GM19324 (cell line): ENCODE measurements at regions not wholly inside any gene's neighbourhood (a gene's known extent, or its start where the extent isn't known, plus 50 kb on each side); places are given as distances from the start of the nearest gene placed in this dataset.

Experiments
- ATAC-seq: cut with Tn5 transposase; IDR thresholded peaks from one replicate; pipeline ENCODE4 v1.9.1; 2021; ENCODE audit warnings: mild to moderate bottlenecking, moderate library complexity; ENCODE audit not compliant: unreplicated experiment, low FRiP score

DNA sequence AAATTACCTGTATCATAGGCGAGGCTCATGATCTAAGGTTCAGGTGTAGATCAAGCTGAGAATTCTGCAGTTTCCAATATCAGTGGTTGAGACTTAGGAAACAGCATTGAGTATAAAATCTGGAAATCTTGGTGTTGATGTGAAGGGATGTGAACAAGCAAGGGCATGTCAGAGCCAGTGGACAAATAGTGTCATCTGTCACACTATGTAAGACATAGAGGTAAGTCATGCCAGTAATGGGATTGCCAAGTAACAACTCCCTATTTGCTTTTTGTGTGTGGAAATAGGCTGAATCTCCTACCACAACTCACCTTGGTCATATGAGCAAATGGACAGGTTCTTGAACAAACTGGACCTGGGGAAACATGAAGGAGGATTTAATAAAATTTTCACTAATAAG is 334.5 kb upstream of the EMCN start:
- no peak for ATAC-seq

DNA sequence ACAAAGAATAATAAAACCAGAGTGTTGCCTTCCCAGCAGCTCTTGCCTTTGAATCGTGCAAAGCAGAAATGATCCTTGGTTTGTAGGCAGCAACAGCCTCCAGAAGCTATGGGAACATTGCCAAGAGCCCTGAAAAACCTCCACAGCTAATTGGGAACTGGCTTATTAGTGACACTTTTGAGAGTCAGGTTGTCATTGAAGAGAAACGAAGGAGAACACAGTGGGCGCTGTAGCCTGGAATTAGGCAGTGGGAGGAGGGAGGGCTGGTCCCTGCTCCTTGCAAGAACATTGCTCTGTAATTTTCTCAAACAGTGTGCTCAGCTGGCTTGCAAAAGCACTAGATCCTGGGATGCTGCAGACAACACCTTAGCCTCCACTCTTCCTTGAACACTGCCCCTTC is 331.5 kb upstream of the EMCN start:
- no peak for ATAC-seq

DNA sequence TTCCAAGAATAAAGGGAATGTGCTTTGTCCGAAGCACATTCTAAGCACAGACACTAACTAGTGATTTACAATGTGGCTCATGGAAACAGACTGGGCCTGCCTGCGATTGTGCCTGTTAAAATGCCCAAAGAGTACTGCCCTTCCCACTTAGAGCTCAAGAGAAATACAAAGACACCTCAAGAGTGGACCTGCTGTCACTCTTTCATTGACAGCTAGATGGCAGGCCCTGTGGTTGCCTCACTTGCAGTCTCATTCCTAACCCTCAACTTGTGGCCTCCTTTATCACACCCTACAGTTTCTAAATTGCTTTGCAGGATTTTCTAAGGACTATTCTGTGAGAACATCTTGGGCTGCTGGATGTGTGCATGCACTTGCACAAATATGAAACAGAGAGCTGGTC is 331.0 kb upstream of the EMCN start:
- peak; percentile 53 for ATAC-seq

DNA sequence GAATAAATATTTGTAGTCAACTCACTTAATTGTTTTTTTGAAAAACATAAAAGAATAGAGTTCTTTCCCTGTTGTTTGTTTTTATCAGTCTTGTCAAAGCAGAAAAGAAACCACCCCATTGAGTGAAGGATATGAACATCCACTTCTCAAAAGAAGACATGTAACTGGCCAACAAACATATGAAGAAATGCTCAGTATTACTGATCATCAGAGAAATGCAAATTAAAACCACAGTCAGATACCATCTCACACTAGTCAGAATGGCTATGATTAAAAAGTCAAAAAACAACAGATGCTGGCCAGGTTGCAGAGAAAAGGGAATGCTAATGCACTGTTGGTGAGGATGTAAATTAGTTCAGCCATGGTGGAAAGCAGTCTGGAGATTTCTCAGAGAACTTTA is 326.1 kb upstream of the EMCN start:
- ATAC-seq = no peak

DNA sequence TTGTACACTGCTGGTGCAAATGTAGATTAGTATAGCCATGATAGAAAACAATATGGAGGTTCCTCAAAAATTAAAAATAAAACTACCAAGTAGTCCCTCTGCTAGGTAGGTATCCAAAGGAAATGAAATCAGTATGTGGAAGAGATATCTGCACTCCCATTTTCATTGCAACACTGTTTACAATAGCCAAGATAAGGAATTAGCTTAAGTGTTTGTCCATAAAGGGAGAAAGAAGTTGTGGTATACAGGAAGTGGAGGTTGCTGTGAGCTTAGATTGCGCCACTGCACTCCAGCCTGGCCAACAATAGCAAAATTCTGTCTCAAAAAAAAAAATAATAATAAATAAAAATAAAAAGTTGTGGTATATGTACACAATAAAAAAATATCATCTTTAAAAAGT is 325.0 kb upstream of the EMCN start:
- no peak for ATAC-seq

DNA sequence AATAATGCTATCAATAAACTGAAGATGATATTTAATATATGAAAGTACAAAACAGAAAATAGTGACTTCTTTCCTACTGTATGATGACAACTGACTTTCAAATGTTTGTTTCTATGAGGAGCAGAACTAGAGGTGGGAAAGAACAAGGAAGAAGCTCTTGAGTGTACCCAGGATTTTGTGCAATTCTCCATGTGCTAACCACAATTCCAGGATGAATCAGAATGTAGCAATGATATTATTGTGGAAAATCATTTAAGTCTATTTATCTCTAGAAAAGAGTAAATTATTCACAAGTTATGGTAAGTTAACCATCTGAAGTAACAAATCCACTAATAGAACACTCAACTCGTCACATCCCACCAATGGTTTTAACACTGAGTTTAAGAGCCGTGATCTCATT is 324.1 kb upstream of the EMCN start:
- no peak for ATAC-seq

DNA sequence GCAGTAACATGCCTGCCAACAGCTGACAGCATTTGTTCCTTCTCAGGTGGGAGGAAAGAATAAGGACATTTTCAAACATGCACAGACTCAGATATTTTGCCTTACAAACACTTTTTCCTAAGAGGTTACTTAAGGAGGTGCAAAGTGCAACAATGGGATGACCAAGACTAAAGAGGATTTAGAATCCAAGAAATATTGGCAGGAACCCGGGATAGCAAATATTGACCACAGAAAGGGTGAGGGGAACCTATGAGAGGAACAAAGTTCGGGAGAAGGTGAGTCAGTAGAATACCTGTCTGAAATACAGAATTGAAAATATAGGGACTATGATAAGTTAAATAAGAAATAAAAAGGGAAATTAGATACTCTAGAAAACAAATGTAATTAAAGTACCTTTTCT is 321.9 kb upstream of the EMCN start:
- no peak for ATAC-seq

DNA sequence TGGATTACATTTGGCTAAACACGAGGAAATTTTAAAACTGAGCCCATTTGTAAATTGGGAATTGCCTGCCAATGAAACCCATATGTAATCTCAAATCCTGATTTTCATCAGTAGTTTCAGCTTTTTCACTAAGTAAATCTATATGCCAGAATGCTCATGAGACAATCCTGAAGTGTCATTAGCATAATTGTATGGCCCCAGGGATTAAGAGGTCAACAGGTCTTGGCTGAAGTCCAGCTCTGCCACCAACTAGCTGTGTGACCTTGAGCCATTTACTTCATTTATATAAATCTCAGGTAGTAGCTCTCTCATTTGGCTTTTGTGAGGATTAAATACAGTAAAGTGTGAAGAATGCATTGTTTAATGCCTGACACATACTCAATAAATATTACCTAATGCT is 320.5 kb upstream of the EMCN start:
- no peak for ATAC-seq

DNA sequence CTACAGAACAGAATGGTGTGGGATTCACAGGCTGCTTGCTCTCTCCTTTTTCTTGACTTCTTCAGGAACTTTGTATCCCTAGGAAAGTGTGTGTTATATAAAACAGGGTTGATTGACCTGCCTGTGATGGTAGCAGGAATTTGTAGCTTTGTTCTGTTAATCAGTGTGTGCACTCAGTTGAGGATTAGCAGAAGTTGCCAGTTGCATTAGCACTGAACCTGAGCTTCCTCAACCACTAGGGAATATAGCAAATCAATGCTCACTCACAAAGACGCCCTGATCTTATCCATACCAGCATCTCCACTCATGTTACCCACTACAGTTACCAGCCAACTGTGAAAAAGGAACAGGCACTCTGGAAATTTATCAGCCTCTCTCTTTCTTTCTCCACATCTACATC is 319.1 kb upstream of the EMCN start:
- no peak for ATAC-seq

DNA sequence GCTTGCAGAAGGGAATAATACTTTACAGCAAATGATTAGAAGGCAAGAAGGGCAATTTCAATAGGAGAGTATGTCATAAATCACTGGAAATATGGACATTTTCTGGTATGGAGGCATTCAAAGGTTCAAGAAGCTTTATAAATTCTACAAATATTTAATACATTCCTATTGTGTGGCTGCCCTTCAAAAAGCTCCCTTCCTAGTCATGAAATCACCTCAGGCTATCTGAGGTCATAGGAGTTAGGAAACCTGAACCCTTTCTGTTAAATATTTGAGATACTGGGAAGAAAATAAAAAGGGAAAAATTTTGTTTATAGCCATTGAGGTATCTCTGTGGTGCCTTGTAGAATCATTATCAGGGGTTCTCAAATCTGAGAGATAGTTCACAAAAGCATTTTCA is 316.8 kb upstream of the EMCN start:
- no peak for ATAC-seq

DNA sequence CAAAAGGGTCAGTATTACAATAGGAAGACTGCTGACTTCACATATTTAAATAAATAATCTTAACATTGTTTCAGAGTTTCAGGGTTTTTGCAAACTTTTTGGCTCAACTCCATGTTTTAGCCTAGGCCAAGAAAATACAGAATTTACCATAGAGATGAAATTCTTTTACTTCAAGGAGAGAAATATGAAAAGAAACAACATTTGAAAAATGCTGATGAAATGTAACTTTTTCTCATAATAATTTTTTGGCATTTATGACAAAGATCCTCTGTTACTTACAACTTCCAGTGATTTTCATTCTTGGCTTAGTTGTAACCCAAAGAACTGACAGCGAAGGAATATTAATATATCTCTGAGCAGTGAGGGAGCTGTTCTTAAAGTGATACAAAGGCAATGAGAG is 316.1 kb upstream of the EMCN start:
- no peak for ATAC-seq

DNA sequence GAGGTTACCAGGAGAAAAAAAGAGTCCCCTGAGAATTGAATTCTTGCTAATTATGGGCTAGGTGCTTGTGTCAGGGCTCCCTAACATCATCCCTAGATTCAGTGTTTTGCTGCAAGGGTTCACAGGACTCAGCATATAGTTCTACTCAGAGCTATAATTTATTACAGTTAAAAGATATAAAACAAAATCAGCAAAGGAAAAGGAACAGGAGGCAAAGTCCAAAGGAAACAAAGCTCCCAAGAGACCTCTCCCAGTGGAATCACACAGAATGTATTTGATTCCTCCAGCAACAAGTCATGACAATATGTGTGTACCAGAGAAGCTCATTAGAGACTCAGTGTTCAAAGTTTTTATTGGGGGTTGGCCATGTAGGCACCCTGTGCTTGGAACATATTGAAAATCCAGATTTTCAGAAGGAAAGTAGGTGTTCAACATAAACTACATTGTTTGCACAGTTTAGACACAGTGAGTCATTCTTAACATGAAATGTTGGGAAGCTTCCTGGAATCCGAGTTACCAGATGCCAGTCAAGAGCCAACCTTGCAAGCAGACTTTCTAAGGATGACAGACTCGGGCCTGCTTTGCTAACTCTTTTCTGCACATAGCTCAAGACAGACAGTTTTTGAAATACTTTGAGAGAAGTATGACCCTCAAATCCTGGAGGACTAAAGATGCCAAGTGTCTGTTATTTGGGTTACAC is 311.3 kb upstream of the EMCN start:
- ATAC-seq = no peak

DNA sequence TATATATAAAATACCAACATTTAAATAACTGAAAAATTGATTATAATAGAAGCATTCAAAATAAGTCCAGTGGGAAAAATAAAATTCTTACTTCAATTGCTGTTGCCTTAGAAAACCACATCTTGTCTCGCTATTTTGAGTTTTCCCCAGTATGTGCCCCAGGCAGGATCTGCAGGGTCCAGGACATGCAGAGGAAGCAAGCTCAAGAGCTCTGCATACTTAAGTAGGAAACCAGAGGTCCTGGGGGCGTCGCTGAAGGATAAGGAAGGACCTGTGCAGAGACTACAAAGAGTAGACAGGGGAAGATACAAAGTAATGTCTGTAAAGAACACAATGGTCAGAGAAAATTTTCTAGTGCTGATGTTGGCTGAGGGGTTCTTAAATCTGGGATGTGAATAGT is 310.5 kb upstream of the EMCN start:
- no peak for ATAC-seq

DNA sequence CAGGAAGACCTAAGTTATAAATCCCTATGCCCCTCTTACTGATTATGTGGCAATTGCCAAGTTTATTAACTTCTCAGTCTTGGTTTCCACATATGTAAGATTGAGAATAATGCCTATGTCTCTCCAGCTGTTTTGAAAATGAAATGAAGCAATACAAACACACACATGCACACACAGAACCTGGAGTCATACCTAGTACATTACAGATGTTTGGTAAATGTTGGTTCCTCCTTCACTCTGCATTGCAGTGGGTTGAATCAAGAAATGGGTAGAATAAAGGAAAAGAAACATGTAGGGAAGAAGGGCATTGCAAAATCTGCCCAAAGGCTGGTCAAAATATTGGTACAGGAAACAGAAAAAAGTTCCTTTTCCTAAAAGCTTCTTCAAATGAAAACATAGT is 309.9 kb upstream of the EMCN start:
- ATAC-seq = no peak

DNA sequence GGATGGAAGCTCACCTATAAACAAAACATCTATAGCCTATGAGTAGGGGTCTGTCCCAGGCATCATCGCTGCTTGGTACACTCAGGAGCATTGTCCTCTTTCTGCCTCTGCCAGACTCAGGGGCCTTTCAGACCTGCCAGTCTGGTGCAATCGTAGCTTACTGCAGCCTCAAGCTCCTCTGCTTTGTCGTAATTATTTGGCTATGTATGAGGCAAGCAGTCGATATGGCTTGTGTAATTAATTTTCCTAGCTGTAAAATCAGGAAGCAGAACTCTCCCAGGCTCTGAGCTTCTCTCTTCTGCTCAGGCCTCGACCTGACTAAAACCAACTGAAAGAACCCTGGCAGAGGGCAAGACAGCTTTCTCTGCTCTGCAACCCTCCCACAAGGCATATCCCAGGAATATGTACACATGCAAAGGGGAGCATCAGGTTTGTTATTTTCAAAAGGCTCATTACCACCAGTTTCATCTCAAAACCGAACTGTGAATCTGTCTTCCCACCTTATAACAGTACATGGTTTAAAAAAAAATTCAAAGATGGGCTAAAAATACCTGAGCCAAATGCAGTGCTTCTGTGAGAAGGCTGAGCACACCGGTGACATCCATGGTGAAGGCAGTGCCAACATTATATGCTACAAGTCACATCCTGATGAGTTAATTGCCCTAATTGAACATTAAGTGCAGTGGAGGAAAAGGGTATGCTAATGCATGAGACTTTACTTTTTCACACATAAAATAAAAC is 309.2 kb upstream of the EMCN start:
- no peak for ATAC-seq

DNA sequence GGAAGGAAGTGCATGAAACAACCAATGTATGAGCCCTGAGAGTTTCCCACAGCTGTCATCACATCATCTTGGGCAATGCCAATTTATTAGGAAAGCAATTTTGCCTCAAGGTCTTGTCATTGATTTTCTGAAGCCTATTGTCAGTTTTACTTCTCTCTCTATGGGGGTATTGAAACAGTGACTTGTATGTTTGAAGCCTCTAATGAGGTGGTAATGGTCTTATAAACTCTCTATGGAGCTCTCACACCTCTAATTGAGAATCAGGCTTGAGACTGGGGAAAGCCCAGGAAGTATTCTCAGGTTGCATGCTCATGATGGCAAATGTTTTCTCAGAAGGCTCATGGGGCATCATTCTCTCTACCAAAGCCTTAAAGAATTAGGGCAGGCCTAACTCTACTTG is 308.2 kb upstream of the EMCN start:
- ATAC-seq = no peak

DNA sequence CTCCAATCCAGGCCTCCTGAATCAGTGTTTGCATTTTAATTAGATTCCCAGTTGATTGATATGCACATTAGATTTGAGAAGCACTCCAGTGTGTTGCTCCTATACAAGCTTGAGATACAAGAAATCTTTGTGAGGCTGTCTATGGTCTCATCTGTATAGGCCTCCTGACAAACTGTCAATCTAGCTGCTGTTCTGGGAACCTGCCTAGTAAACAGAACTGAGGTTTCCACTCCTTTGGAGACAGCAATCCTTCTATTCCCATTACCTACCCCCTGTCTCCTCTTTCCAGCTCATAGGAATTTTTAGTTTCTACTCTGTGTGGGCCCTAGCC is 306.1 kb upstream of the EMCN start:
- ATAC-seq = peak; percentile 17

DNA sequence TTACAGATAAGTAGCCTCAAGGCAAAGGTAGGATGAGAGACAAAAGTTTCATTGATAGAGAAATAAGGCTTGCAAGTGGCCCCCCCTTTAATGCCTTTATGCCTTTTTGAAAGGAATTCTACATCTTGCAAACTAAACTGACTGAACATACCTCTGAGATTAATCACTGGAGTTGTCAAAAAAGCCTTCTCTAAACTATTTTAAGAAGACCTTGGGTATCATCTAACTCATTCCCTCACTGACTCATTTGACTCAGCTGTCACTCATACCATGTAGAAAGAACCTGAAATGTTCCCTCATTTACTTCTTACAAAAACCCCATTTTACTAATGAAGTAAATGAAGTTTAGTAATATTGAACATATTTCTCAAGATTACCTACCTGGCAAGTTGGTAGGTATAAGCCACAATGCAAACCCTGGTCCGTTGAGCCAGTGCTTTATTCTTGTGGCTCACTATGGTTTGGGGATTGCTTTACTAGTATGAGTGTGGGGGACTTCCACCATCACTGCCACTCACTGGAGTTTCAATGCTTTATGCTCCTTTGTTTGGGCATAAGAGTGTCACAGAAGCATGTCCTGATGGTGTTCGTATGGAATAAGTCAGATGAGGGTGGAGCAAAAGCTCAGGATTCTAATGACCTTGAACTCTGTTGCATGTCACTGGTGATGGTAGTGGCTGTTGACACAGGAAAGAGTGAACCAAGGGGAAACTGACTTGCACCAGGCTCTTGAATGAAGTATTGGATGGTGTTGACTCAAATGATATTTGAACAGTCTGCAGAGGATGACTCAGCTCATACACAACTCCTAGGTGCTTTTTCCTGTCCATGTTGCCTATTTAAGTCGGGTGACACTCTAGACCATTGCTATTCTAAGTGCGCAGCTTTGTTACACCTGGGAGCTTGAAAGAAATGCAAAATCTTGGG is 305.5 kb upstream of the EMCN start:
- peak; percentile 64 for ATAC-seq

DNA sequence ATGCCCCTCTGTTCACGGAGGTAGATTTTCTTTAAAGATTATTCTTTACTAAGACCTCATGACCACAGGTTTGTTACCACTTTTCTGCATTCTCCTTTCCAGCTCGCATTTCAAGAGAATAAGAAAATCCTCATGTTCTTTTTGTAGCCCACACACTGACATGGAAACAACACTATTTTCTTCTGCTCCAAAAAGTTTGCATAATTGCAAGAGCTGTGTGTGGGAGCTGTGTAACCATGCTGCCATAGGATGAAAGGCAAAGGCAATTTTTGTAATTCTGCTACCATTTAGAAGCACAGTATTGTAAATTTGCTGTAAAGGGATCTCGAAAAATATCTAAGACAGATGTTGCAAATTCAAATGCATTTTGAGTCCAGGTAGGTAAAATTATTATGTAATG is 302.4 kb upstream of the EMCN start:
- no peak for ATAC-seq

DNA sequence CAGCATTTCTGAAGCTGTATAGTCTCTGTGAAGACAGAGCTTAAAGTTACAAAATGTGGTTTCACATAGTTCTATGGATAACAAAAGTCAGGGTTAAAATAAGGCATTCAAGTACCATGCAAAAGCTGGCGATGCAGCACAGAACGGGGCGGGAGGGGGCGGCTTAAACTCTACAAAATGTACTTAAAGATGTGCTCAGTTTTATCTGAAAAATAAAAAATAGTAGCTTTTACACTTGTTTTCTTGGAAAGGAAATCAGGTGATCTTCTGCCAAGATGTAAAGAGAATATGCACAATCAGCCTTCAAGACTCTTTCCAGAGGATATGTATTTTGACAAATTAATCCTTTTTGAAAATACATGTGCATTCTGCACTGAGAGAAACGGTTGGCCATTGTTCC is 301.7 kb upstream of the EMCN start:
- ATAC-seq = no peak

DNA sequence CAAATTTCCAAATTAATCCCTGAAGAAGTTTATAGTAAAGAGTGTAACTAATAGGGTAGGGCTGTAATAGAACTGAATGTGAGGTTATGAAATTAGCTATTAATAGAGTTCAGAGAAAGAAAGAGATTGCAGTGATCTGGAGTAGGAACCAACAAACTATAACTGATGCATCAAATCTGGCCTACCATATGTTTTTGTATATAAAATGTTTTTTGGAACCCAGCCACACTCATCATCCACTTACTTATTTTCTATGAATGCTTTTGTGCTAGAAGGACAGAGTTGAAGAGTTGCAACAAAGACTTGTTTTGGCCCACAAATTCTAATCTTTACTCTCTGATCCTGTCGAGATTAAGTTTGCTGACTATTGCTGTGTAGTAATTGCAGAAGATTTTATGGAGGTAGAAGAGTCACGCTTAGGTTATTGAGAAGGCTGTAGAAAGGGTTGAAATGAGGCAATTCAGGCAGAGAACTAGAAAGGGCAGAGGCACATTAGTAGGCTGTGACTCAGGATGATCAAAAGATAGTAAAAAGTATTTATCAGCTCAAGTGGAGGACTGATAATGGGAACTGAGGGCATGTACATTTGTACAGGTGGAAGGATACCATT is 298.7 kb upstream of the EMCN start:
- no peak for ATAC-seq
